GM12878 (cell line): ENCODE measurements at regions not wholly inside any gene's neighbourhood (a gene's known extent, or its start where the extent isn't known, plus 50 kb on each side); places are given as distances from the start of the nearest gene placed in this dataset.

Experiments used
- CHD2 ChIP-seq: IDR thresholded peaks from 2 replicates; pipeline ENCODE4 v1.6.1; 2011; ENCODE audit warnings: low read depth, low read length, improper control_type of control experiment, borderline replicate concordance
- KDM1A ChIP-seq: fragments of 200-600 bp; sonication (generic); IDR thresholded peaks from 2 replicates; pipeline ENCODE4 v1.6.1; 2016; ENCODE audit warnings: borderline replicate concordance
- SIX5 ChIP-seq: IDR thresholded peaks from 2 replicates; pipeline ENCODE4 v1.6.1; 2011; ENCODE audit warnings: mild to moderate bottlenecking, low read depth, low read length, moderate library complexity; ENCODE audit not compliant: severe bottlenecking
- SPI1 ChIP-seq: IDR thresholded peaks from 2 replicates; pipeline ENCODE4 v1.6.1; 2011; ENCODE audit warnings: low read depth, mild to moderate bottlenecking, low read length, moderate library complexity, borderline replicate concordance; ENCODE audit not compliant: insufficient read depth
- ZNF207 ChIP-seq: fragments of 450-650 bp; IDR thresholded peaks from 2 replicates; pipeline ENCODE4 v1.6.1; 2014; ENCODE audit warnings: antibody characterized with exemption, mild to moderate bottlenecking, borderline replicate concordance
- ZNF217 ChIP-seq: fragments of 450-650 bp; IDR thresholded peaks from 2 replicates; pipeline ENCODE4 v1.6.1; 2017; ENCODE audit warnings: antibody characterized with exemption, mild to moderate bottlenecking
- ZNF274 ChIP-seq: IDR thresholded peaks from one replicate; pipeline ENCODE4 v1.8.0; 2011; ENCODE audit not compliant: insufficient read length, insufficient read depth
- ZNF622 ChIP-seq: fragments of 450-650 bp; IDR thresholded peaks from 2 replicates; pipeline ENCODE4 v1.6.1; 2017; ENCODE audit warnings: mild to moderate bottlenecking, inconsistent platforms
- TF ChIP-seq, protein P1 (sequence below): fragments of 150-350 bp; IDR thresholded peaks from 2 replicates; pipeline ENCODE4 v1.6.1; 2016; ENCODE audit warnings: low read depth, low read length
- TF ChIP-seq, protein P2 (sequence below): IDR thresholded peaks from 2 replicates; pipeline ENCODE4 v1.6.1; 2011; ENCODE audit warnings: low read depth, mild to moderate bottlenecking, low read length, moderate library complexity, borderline replicate concordance; ENCODE audit errors: extremely low read depth
- TF ChIP-seq, protein P3 (sequence below): fragments of 450-650 bp; IDR thresholded peaks from 2 replicates; pipeline ENCODE4 v1.6.1; 2017; ENCODE audit warnings: mild to moderate bottlenecking, moderate library complexity
- TF ChIP-seq, protein P4 (sequence below): fragments of 450-650 bp; IDR thresholded peaks from 2 replicates; pipeline ENCODE4 v1.6.1; 2016; ENCODE audit warnings: mild to moderate bottlenecking, moderate library complexity, borderline replicate concordance
- TF ChIP-seq, protein P5 (sequence below): fragments of 450-650 bp; IDR thresholded peaks from 2 replicates; pipeline ENCODE4 v1.6.1; 2018; ENCODE audit warnings: borderline replicate concordance, mild to moderate bottlenecking; ENCODE audit not compliant: partially characterized antibody

DNA sequence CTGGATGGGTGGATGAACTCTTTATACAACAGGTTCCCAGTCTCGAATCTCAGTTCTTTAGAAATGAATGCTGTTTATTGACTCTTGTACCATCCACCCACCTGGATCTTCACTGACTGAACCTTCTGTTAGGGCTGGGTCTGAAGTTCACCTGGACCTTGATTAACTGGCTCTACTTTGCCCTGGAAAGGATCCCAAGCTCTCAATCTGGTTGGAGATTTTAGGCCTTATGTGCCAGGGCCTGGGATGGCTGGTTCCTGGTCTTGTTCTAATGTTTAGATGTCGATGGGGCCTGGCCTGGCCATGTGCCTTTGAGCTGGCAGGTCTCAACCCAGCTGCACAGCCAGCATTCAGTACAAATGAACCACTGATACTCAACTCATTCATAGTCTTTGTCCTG is 76.5 kb upstream of the MED13L start (continued):
- TF ChIP-seq, protein P1, sequence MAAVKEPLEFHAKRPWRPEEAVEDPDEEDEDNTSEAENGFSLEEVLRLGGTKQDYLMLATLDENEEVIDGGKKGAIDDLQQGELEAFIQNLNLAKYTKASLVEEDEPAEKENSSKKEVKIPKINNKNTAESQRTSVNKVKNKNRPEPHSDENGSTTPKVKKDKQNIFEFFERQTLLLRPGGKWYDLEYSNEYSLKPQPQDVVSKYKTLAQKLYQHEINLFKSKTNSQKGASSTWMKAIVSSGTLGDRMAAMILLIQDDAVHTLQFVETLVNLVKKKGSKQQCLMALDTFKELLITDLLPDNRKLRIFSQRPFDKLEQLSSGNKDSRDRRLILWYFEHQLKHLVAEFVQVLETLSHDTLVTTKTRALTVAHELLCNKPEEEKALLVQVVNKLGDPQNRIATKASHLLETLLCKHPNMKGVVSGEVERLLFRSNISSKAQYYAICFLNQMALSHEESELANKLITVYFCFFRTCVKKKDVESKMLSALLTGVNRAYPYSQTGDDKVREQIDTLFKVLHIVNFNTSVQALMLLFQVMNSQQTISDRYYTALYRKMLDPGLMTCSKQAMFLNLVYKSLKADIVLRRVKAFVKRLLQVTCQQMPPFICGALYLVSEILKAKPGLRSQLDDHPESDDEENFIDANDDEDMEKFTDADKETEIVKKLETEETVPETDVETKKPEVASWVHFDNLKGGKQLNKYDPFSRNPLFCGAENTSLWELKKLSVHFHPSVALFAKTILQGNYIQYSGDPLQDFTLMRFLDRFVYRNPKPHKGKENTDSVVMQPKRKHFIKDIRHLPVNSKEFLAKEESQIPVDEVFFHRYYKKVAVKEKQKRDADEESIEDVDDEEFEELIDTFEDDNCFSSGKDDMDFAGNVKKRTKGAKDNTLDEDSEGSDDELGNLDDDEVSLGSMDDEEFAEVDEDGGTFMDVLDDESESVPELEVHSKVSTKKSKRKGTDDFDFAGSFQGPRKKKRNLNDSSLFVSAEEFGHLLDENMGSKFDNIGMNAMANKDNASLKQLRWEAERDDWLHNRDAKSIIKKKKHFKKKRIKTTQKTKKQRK, result no peak
- TF ChIP-seq, protein P2, sequence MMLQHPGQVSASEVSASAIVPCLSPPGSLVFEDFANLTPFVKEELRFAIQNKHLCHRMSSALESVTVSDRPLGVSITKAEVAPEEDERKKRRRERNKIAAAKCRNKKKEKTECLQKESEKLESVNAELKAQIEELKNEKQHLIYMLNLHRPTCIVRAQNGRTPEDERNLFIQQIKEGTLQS, result no peak
- TF ChIP-seq SIX5 (no peak), ZNF274 (no peak), ZNF207 (no peak), KDM1A (no peak), SPI1 (no peak), ZNF217 (no peak), CHD2 (no peak), ZNF622 (no peak)
- TF ChIP-seq, protein P3, sequence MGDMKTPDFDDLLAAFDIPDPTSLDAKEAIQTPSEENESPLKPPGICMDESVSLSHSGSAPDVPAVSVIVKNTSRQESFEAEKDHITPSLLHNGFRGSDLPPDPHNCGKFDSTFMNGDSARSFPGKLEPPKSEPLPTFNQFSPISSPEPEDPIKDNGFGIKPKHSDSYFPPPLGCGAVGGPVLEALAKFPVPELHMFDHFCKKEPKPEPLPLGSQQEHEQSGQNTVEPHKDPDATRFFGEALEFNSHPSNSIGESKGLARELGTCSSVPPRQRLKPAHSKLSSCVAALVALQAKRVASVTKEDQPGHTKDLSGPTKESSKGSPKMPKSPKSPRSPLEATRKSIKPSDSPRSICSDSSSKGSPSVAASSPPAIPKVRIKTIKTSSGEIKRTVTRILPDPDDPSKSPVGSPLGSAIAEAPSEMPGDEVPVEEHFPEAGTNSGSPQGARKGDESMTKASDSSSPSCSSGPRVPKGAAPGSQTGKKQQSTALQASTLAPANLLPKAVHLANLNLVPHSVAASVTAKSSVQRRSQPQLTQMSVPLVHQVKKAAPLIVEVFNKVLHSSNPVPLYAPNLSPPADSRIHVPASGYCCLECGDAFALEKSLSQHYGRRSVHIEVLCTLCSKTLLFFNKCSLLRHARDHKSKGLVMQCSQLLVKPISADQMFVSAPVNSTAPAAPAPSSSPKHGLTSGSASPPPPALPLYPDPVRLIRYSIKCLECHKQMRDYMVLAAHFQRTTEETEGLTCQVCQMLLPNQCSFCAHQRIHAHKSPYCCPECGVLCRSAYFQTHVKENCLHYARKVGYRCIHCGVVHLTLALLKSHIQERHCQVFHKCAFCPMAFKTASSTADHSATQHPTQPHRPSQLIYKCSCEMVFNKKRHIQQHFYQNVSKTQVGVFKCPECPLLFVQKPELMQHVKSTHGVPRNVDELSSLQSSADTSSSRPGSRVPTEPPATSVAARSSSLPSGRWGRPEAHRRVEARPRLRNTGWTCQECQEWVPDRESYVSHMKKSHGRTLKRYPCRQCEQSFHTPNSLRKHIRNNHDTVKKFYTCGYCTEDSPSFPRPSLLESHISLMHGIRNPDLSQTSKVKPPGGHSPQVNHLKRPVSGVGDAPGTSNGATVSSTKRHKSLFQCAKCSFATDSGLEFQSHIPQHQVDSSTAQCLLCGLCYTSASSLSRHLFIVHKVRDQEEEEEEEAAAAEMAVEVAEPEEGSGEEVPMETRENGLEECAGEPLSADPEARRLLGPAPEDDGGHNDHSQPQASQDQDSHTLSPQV, result no peak
- TF ChIP-seq, protein P4, sequence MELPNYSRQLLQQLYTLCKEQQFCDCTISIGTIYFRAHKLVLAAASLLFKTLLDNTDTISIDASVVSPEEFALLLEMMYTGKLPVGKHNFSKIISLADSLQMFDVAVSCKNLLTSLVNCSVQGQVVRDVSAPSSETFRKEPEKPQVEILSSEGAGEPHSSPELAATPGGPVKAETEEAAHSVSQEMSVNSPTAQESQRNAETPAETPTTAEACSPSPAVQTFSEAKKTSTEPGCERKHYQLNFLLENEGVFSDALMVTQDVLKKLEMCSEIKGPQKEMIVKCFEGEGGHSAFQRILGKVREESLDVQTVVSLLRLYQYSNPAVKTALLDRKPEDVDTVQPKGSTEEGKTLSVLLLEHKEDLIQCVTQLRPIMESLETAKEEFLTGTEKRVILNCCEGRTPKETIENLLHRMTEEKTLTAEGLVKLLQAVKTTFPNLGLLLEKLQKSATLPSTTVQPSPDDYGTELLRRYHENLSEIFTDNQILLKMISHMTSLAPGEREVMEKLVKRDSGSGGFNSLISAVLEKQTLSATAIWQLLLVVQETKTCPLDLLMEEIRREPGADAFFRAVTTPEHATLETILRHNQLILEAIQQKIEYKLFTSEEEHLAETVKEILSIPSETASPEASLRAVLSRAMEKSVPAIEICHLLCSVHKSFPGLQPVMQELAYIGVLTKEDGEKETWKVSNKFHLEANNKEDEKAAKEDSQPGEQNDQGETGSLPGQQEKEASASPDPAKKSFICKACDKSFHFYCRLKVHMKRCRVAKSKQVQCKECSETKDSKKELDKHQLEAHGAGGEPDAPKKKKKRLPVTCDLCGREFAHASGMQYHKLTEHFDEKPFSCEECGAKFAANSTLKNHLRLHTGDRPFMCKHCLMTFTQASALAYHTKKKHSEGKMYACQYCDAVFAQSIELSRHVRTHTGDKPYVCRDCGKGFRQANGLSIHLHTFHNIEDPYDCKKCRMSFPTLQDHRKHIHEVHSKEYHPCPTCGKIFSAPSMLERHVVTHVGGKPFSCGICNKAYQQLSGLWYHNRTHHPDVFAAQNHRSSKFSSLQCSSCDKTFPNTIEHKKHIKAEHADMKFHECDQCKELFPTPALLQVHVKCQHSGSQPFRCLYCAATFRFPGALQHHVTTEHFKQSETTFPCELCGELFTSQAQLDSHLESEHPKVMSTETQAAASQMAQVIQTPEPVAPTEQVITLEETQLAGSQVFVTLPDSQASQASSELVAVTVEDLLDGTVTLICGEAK, result no peak
- TF ChIP-seq, protein P5, sequence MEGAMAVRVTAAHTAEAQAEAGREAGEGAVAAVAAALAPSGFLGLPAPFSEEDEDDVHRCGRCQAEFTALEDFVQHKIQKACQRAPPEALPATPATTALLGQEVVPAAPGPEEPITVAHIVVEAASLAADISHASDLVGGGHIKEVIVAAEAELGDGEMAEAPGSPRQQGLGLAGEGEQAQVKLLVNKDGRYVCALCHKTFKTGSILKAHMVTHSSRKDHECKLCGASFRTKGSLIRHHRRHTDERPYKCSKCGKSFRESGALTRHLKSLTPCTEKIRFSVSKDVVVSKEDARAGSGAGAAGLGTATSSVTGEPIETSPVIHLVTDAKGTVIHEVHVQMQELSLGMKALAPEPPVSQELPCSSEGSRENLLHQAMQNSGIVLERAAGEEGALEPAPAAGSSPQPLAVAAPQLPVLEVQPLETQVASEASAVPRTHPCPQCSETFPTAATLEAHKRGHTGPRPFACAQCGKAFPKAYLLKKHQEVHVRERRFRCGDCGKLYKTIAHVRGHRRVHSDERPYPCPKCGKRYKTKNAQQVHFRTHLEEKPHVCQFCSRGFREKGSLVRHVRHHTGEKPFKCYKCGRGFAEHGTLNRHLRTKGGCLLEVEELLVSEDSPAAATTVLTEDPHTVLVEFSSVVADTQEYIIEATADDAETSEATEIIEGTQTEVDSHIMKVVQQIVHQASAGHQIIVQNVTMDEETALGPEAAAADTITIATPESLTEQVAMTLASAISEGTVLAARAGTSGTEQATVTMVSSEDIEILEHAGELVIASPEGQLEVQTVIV, result no peak
